Superior temporal gyrus (tissue), 1 donor: ENCODE measurements at regions not wholly inside any gene's neighbourhood (a gene's known extent, or its start where the extent isn't known, plus 50 kb on each side); places are given as distances from the start of the nearest gene placed in this dataset.
"Not testable (repeated sequence)": the region's sequence is repeated elsewhere in the genome, so short reads cannot be mapped to it uniquely, and the experiment has no call there.

Experiments
- DNase-seq: peaks from one replicate; pipeline ENCODE4 v3.0.0-alpha.2; 2016; ENCODE audit errors: extremely low spot score

DNA sequence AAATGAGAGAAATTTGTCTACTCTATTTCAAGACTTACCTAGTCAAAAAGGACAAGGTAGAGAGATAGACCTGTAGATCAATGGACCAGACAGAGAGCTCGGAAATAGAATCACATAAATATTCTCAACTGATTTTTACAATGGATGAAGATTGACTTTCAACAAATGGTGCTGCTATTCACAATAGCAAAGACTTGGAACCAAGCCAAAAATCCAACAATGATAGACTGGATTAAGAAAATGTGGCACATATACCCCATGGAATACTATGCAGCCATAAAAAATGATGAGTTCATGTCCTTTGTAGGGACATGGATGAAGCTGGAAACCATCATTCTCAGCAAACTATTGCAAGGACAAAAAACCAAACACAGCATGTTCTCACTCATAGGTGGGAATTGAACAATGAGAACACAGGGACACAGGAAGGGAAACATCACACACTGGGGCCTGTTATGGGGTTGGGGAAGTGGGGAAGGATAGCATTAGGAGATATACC is 1128.2 kb downstream of the UQCRFS1 start:
- not testable (repeated sequence) for DNase-seq

- no peak for DNase-seq
Observed at GRCh38 chr19:28076628-28077027, 1136.3 kb downstream of the UQCRFS1 start.

GRCh38 chr19:28075229-28075628 is 1137.7 kb downstream of the UQCRFS1 start:
- DNase-seq, result no peak

GRCh38 chr19:28074773-28075172 is 1138.2 kb downstream of the UQCRFS1 start:
- no peak for DNase-seq

GRCh38 chr19:28067882-28068281 is 1145.1 kb downstream of the UQCRFS1 start:
- DNase-seq, result no peak

- no peak for DNase-seq
Observed at GRCh38 chr19:28066988-28067387, 1146.0 kb downstream of the UQCRFS1 start.

- no peak for DNase-seq
Observed at GRCh38 chr19:28066161-28066560, 1146.8 kb downstream of the UQCRFS1 start.

GRCh38 chr19:28065026-28065425 is 1147.9 kb downstream of the UQCRFS1 start:
- DNase-seq, result no peak

DNA sequence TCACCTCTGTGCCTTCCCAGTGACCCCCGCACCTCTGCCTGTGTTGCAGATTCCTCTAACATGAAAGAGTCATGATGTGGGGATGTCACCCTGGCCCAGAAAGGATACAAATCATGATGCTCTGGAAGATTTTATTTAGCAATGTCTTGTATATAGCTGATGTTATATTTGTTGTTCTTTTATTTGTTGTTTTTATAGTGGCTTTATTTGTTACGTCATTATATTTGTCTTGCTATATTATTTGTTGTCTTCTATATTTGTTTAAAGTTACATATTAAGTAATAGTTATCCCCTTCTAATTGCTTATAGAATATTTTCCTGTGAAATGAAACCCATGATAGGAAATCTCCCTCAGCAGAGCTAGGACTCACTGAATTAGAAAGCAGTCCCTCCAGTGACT is 1149.2 kb downstream of the UQCRFS1 start:
- DNase-seq, result no peak

GRCh38 chr19:28061111-28061510 is 1151.8 kb downstream of the UQCRFS1 start:
- DNase-seq, result no peak

- not testable (repeated sequence) for DNase-seq
Observed at GRCh38 chr19:28057026-28057425, 1155.9 kb downstream of the UQCRFS1 start.

DNA sequence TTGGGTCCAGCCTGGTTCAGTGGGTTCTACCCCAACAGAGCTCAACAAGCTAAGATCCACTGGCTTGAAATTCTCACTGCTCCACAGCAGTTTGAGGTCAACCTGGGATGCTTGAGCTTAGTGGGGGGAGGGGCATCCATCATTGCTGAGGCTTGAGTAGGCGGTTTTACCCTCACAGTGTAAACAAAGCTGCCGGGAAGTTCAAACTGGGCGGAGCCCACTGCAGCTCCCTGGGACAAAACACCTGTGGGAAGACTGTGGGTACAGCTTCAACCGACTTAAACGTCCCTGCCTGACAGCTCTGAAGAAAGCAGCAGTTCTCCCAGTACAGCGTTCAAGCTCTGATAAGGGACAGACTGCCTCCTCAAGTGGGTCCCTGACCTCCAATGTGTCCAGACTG is 1161.9 kb downstream of the UQCRFS1 start:
- DNase-seq, result no peak

DNA sequence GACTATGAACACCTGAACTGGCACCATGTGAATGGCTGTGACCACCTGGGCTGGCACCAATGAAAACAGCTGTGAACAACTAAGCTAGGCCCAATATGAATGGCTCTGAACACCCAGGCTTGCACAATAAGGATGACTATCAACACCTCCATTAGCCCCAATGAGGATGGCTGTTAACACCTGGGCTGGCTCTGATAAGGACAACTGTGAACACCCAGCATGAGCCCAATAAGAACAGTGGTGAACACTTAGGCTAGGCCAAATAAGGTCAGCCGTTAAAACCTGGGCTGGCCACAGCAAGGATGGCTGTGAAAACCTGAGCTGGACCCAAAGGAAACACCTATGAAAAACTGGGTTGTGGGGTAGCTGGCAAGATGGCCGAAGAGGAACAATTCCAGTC is 1163.1 kb downstream of the UQCRFS1 start:
- no peak for DNase-seq

DNA sequence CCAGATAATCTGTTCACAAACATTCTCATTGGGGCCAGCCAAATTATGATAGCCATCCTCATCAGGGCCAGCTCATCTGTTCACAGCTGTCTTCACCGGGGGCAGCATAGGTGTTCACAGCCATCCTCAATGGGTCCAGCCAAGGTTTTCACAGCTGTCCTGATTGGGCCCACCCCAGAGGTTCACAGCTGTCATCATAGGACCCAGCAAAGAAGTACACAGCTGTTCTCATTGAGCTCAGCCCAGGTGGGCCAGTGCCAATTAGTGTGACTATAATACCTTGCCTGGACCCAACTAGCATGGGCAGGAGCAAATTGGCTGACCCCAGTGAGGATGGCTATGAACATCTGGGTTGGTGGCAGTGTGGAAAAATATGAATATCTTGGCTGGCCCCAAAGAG is 1166.0 kb downstream of the UQCRFS1 start:
- no peak for DNase-seq

- DNase-seq, result no peak
Observed at GRCh38 chr19:28045621-28046020, 1167.3 kb downstream of the UQCRFS1 start.

GRCh38 chr19:28044477-28044876 is 1168.5 kb downstream of the UQCRFS1 start:
- DNase-seq, result no peak

DNA sequence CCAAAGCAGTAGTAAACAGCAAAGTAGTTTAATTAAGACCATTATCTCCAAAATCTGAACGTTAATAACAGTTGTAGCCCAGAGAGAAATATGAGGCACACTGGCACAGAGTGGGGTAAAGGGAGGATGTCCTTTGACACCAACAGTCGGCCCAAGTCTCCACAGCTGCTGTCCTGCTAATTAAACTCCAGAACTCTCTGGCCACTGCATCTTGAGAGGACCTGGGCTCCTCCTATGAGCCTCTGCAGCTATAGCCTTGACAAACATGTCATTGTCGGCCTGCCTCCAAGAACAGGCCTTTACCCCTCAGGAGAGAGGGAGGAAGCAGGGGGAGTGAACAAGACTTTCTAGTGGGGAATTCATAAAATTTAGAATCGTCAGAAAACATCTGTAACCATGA is 1170.4 kb downstream of the UQCRFS1 start:
- DNase-seq, result no peak

DNA sequence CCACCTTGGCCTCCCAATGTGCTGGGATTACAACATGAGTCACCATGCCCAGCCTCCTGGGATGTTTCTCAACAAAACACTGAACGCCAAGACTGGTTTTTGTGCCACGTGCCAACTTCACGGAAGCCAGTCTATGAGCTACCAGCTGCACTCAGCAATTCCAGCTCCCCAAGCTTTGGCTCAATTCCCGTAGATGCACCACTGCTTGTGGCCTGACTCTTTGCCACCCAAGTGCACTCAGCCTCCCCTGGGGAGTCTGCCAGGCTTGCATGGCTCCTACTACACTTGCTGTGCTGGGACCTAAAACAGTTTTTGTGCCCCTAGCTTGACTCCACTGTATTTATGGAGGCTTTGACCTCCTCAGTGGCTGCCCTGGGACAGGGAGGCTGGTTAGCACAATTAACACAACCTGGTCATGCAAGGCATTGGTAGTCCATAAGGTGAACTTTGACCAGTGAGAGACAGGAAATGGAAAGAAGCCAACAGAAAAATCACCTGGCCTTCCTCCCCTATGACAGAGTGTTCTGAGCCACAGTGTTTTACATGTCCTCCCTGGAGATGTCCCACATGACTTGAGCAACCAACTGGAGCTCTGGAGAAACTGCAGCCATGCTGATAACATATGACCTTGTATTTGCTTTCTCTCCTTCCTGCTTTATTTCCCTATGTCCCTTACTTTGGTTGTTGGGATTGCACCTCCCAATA is 1173.1 kb downstream of the UQCRFS1 start:
- no peak for DNase-seq

DNA sequence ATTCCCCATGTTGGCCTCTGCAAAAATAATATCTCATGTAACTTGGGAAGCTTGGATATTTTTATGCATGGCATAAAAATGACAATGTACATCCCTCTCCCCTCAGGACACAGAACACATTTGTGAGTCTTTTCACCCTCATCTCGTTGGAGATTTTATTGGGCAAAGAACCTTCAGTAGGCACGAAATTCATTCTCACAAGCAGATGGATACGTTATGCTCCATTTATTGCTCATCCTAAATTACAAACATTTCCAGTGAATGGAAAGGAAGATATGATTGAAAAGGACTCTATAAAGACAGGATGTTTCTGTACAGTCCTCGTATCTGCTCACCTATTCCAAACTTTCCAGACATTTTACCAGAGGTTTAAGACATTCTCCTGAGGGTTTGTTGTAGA is 1175.8 kb downstream of the UQCRFS1 start:
- DNase-seq, result no peak

- no peak for DNase-seq
Observed at GRCh38 chr19:28036486-28036885, 1176.5 kb downstream of the UQCRFS1 start.

DNA sequence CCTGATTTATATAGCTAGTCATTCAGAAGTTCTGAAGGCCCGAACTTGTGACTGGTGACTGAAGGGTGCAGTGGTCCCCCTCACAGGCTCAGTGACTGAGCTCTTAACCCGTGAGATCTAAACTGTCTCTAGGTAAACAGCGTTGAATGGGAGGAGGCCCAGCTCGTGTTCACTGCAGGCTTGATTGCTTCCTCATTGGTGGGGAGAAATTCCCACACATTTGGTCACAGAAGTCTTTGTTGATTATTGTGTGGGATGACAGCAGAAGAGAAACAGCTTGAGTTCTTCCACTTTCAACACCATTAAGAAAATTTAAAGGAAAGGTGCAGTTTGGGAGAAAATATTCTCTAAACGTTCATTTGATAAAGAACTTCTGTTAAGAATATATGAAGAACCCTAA is 1178.0 kb downstream of the UQCRFS1 start:
- no peak for DNase-seq

DNA sequence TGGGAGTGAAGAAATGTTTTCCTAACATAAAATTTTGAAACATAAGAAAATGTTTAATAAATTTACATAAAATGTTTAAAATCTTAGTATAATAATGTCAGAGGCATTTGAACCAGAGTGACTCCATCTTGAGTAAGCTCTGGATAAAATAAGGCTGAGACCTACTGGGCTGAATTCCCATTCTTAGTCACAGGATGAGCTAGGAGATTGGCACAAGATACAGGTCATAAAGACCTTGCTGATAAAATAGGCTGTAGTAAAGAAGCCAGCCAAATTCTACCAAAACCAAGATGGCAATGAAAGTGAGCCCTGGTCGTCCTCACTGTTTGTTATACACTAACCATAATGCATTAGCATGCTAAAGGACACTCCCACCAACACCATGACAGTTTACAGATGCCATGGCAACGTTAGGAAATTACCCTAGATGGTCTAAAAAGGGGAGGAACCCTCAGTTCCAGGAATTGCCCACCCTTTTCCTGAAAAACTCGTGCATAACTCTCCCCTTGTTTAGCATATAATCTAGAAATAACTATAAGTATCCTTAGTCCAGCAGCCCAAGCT is 1184.0 kb downstream of the UQCRFS1 start:
- no peak for DNase-seq

- DNase-seq, result no peak
Observed at GRCh38 chr19:28027116-28027515, 1185.8 kb downstream of the UQCRFS1 start.

DNA sequence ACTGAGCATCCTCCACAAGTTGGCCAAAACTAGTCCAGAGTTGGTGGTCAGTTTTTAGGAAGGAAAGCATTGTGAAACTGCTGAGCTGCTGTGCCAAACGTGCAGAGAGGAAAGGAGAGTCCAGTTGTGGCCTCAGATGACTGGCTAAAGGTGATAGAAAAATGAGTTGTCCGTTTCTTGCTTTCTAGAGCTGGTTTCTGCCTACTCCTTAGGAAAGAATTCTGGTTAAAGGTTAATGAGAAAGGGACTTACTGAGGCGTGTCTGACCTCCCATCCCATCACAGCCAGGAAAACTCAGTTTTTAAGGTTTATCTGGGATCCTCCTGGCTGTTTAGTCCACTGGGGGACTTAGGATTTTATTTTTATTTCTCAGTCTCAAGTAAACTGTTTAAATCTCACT is 1186.3 kb downstream of the UQCRFS1 start:
- no peak for DNase-seq
